SU-DHL-6 (cell line): ENCODE measurements at regions not wholly inside any gene's neighbourhood (a gene's known extent, or its start where the extent isn't known, plus 50 kb on each side); places are given as distances from the start of the nearest gene placed in this dataset.

Experiments
- H2AFZ ChIP-seq: fragments of 200-600 bp; sonication (generic); 2 replicates; pipeline ENCODE4 v1.6.1; 2014; ENCODE audit warnings: low read depth, mild to moderate bottlenecking, moderate library complexity, mixed read lengths, antibody characterized with exemption, low read length; ENCODE audit not compliant: severe bottlenecking
- H3F3A ChIP-seq: fragments of 200-600 bp; shearing (Covaris generic); 2 replicates; pipeline ENCODE4 v1.6.0; 2016; ENCODE audit warnings: antibody characterized with exemption, mild to moderate bottlenecking; ENCODE audit not compliant: insufficient read depth
- H3K27ac ChIP-seq: fragments of 200-600 bp; sonication (generic); 2 replicates; pipeline ENCODE4 v1.5.1; 2016; ENCODE audit warnings: low read depth, mild to moderate bottlenecking, low read length, moderate library complexity, mixed read lengths
- H3K27me3 ChIP-seq: fragments of 200-600 bp; sonication (generic), shearing (Covaris generic); 2 replicates; pipeline ENCODE4 v1.6.0; 2014; ENCODE audit warnings: mild to moderate bottlenecking, low read length
- H3K36me3 ChIP-seq: fragments of 200-600 bp; sonication (generic); 2 replicates; pipeline ENCODE4 v1.6.1; 2014; ENCODE audit warnings: mild to moderate bottlenecking, low read length, mixed read lengths
- H3K4me2 ChIP-seq: fragments of 300-600, 200-600 bp; shearing (Covaris generic), sonication (generic); 2 replicates; pipeline ENCODE4 v1.6.0; 2014; ENCODE audit warnings: low read length, low read depth, mild to moderate bottlenecking; ENCODE audit not compliant: poor library complexity, severe bottlenecking
- H3K4me3 ChIP-seq: fragments of 200-600 bp; sonication (generic); 2 replicates; pipeline ENCODE4 v1.5.1; 2014; ENCODE audit warnings: antibody characterized with exemption, low read length, mild to moderate bottlenecking, mixed read lengths; ENCODE audit not compliant: insufficient read depth, poor library complexity, severe bottlenecking
- H3K79me2 ChIP-seq: fragments of 200-600 bp; sonication (generic); 2 replicates; pipeline ENCODE4 v1.6.1; 2014; ENCODE audit warnings: mild to moderate bottlenecking, low read length, moderate library complexity; ENCODE audit not compliant: insufficient read depth
- H3K9ac ChIP-seq: fragments of 200-600 bp; sonication (generic); 2 replicates; pipeline ENCODE4 v1.7.0; 2014; ENCODE audit warnings: mild to moderate bottlenecking, low read length
- H3K9me2 ChIP-seq: fragments of 200-600 bp; sonication (generic); replicated peaks from 2 replicates; pipeline ENCODE4 v1.6.1; 2014; ENCODE audit warnings: low read length; ENCODE audit not compliant: insufficient read depth
- H3K9me3 ChIP-seq: fragments of 200-600 bp; sonication (generic); 2 replicates; pipeline ENCODE4 v1.6.1; 2014; ENCODE audit warnings: low read length, mixed read lengths; ENCODE audit not compliant: insufficient read depth
- H4K20me1 ChIP-seq: fragments of 200-600 bp; sonication (generic); 2 replicates; pipeline ENCODE4 v1.6.1; 2014; ENCODE audit warnings: low read depth, mild to moderate bottlenecking, antibody characterized with exemption, low read length, moderate library complexity, mixed read lengths
- EZH2phosphoT487 ChIP-seq: fragments of 200-600 bp; sonication (generic), shearing (Covaris generic); conservative IDR thresholded peaks from 2 replicates; pipeline ENCODE4 v1.6.1; 2018; ENCODE audit warnings: mild to moderate bottlenecking, antibody characterized with exemption, low read length, moderate library complexity, mixed read lengths
- TF ChIP-seq, protein P1 (sequence below): fragments of 200-600 bp; sonication (generic); IDR thresholded peaks from one replicate; pipeline ENCODE4 v1.5.1; 2017; ENCODE audit warnings: antibody characterized with exemption, mild to moderate bottlenecking, low read length, moderate library complexity; ENCODE audit not compliant: insufficient read depth, poor library complexity, severe bottlenecking

DNA sequence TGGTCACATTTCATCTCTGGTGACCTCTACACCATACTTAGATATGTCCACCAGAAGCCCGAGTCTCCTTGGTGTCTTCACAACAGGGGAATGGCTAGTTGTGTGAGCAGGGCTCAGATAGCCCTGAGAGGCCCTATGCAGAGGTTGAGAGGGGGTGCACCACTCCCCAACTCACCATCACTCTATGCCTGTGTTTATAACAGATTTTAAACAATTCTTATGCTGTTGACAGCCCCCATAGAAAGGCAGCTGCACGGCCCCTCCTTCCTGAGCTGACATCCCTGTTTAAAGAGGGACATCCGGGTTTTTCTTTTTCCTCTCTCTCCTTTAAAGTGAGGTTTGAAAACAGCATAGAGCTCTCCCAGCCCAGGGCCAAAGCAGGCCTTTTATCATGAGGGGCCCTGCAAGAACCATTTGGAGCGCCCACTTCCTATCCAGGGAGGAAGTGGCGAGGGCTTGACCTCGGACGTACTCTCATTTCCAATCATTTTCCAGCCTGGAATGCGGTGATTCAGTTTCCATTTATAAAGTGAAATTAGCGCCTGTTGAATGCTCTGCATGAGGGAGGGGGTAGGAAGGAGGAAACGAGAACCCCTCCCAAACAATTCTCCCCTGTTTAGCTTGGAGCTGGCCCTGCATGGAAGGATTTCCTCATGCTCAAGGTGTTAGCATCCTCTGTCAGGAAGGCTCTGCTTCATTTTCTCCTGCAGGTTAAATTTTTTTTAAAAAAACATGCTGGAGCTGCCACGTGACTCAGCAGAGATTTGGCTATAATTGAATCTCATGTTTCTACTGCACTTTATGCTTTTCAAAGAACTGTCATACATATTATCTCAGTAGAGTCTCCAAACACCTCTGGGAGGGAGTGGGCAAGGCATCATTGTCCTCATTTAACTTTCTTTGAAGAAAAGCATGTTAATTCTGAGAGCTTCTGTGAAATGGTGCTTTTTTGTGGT lies 117.5 kb downstream of the DDX1 start:
- Histone ChIP-seq H3K9me2 (no peaks in the 10 kb centered on the region), H3F3A (no peaks in the 10 kb centered on the region), H3K9ac (no peak overlapping the region), H3K9me3 (no peaks in the 10 kb centered on the region), H3K27ac (no peak overlapping the region), H2AFZ (no peak overlapping the region), H3K4me3 (no peak overlapping the region), H3K27me3 (no peaks in the 10 kb centered on the region; the same call in 1 of the 2 replicates), H3K79me2 (no peaks in the 10 kb centered on the region), H3K4me2 (no peak overlapping the region), H4K20me1 (no peaks in the 10 kb centered on the region), H3K36me3 (no peaks in the 10 kb centered on the region)
- TF ChIP-seq EZH2phosphoT487: no peak
- TF ChIP-seq, protein P1, sequence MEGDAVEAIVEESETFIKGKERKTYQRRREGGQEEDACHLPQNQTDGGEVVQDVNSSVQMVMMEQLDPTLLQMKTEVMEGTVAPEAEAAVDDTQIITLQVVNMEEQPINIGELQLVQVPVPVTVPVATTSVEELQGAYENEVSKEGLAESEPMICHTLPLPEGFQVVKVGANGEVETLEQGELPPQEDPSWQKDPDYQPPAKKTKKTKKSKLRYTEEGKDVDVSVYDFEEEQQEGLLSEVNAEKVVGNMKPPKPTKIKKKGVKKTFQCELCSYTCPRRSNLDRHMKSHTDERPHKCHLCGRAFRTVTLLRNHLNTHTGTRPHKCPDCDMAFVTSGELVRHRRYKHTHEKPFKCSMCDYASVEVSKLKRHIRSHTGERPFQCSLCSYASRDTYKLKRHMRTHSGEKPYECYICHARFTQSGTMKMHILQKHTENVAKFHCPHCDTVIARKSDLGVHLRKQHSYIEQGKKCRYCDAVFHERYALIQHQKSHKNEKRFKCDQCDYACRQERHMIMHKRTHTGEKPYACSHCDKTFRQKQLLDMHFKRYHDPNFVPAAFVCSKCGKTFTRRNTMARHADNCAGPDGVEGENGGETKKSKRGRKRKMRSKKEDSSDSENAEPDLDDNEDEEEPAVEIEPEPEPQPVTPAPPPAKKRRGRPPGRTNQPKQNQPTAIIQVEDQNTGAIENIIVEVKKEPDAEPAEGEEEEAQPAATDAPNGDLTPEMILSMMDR: no peak

DNA sequence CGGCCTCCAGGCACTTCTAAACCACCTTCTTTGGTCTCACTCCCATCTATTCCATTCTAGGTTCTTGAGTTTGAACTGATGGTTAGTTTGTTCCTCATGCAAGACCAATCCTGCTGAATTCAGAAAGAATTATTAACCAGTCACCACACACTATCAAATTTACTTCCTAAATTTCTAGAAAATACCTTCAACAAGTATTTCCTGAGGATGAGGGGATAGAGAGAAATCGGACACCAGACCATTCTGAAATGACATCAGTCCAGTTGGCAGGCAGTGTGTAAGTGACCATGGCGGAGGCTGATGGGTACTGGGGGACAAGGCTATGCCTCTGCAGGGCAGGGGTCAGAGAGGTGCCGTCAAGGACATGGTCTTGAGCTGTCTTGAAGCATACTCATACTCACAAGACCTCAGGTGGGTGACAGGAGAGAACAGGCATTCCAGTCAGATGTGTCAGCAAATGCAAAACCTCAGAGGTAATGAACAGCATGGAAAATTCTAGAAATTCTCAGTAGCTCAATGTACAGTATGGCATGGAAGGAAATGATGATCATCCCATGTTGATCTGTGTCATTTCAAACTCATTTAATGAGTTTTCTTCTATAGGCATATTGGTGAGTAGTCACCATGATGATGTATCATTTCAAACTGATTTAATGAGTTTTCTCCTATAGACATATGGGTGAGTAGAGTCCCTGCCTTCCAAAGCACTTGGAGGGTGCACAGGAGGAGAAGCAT lies 119.6 kb downstream of the DDX1 start:
- Histone ChIP-seq H3K27ac (no peak overlapping the region), H2AFZ (no peak overlapping the region), H3K36me3 (no peaks in the 10 kb centered on the region), H3K4me2 (no peak overlapping the region), H3F3A (no peaks in the 10 kb centered on the region), H3K9ac (no peak overlapping the region), H3K27me3 (no peaks in the 10 kb centered on the region; the same call in 1 of the 2 replicates), H4K20me1 (no peaks in the 10 kb centered on the region), H3K9me3 (no peaks in the 10 kb centered on the region), H3K79me2 (no peaks in the 10 kb centered on the region), H3K9me2 (no peaks in the 10 kb centered on the region), H3K4me3 (no peak overlapping the region)
- TF ChIP-seq, protein P1: no peak
- TF ChIP-seq EZH2phosphoT487: no peak

DNA sequence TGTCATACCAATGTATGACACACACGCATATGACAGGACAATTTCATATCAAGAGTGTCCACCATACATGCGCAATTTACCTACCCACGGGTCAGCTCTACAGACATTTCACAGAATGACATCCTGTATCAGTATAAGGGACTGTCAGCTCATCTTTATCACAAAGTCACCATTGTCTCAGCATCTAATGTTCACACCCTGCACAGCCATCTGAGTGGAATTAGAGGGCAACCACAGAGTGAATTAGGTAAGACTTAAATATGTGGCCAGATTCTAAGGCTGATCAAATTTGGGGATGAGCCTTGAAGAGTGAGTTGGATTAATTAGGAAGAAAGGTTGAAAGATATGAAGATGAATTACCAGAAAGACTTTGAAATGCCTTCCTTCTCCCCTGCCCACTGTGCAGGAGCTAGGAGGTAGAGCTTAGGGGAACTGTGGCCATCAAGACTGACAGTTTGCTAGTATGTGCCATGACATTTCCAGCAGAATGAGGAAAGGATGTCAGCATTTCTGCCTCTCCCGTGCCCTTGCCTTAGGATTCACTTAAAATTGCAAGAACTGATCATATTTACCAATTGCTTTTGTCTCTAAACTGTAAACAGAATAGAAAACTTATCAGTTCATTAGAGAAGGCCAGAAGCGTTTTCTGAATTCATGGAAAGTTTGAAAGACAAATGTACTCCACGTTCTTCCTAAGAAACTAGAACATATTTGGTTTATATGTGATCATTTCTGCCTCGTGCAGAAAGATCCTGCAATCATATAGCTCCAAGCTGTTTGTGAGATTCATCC lies 121.1 kb downstream of the DDX1 start:
- Histone ChIP-seq H3K36me3 (no peaks in the 10 kb centered on the region), H3K27ac (no peak overlapping the region), H4K20me1 (no peaks in the 10 kb centered on the region), H3K4me3 (no peak overlapping the region), H3F3A (no peaks in the 10 kb centered on the region), H3K9me3 (no peaks in the 10 kb centered on the region), H3K27me3 (no peaks in the 10 kb centered on the region; the same call in 1 of the 2 replicates), H2AFZ (no peak overlapping the region), H3K4me2 (no peak overlapping the region), H3K9ac (no peak overlapping the region), H3K9me2 (no peaks in the 10 kb centered on the region), H3K79me2 (no peaks in the 10 kb centered on the region)
- TF ChIP-seq, protein P1: no peak
- TF ChIP-seq EZH2phosphoT487: no peak
